ENCODE measurements at regions not wholly inside any gene's neighbourhood (a gene's known extent, or its start where the extent isn't known, plus 50 kb on each side); places are given as distances from the start of the nearest gene placed in this dataset.

DNA sequence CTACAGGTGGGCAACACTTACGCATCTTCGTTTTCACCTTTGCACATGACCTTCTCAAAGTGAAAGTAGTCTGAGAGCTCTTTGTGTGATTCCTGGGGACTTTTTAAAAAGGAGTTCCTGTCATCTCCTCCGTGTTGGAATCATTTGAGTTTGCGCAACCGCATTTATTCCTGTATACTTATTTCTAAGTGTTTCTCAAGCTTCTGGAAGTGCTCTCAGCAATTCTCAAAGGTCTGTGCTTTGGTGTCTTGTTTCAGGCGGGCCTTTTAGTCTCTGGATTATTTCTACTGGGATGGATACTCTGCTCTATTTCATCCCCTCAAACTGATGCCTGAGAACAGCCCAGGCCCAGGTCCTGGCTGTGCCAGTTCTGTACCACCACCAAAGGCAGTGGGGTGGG lies 226.5 kb upstream of the TUT7 start:
- TF ChIP-seq, protein P1, sequence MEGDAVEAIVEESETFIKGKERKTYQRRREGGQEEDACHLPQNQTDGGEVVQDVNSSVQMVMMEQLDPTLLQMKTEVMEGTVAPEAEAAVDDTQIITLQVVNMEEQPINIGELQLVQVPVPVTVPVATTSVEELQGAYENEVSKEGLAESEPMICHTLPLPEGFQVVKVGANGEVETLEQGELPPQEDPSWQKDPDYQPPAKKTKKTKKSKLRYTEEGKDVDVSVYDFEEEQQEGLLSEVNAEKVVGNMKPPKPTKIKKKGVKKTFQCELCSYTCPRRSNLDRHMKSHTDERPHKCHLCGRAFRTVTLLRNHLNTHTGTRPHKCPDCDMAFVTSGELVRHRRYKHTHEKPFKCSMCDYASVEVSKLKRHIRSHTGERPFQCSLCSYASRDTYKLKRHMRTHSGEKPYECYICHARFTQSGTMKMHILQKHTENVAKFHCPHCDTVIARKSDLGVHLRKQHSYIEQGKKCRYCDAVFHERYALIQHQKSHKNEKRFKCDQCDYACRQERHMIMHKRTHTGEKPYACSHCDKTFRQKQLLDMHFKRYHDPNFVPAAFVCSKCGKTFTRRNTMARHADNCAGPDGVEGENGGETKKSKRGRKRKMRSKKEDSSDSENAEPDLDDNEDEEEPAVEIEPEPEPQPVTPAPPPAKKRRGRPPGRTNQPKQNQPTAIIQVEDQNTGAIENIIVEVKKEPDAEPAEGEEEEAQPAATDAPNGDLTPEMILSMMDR (IDR thresholded peaks at IDR 0.05; ENCODE audit: borderline replicate concordance, control extremely low read depth, extremely low read depth, insufficient read depth, missing control alignments): no peak
- in situ Hi-C loops (cut with MboI; ENCODE audit: low sequenced_read_pairs, unreplicated experiment): no loop called here
- no peak for DNase-seq (ENCODE audit: low spot score)

DNA sequence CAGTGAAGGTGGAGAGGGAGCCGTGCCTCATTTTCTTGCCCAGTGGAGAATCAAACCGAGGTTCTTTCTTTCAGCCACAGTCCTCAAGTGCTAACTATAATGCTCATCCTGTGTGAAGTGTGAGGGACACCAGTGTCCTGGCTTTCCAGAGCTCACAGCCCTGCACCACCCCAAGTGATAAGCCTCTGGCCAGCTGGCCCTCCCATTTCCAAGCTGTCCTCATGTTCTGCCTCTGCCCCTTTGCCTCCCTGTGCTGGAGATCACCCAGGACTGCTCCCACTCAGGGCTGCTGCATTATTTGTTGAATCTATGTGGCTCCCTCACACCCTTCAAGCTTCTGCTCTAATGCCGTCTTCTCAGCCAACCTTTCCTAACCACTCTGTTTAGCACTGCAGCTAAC lies 224.5 kb upstream of the TUT7 start:
- DNase-seq (ENCODE audit: low spot score): no peak
- TF ChIP-seq, protein P1 (IDR thresholded peaks at IDR 0.05; ENCODE audit: borderline replicate concordance, control extremely low read depth, extremely low read depth, insufficient read depth, missing control alignments): no peak
- in situ Hi-C loops (cut with MboI; ENCODE audit: low sequenced_read_pairs, unreplicated experiment): no loop called here

DNA sequence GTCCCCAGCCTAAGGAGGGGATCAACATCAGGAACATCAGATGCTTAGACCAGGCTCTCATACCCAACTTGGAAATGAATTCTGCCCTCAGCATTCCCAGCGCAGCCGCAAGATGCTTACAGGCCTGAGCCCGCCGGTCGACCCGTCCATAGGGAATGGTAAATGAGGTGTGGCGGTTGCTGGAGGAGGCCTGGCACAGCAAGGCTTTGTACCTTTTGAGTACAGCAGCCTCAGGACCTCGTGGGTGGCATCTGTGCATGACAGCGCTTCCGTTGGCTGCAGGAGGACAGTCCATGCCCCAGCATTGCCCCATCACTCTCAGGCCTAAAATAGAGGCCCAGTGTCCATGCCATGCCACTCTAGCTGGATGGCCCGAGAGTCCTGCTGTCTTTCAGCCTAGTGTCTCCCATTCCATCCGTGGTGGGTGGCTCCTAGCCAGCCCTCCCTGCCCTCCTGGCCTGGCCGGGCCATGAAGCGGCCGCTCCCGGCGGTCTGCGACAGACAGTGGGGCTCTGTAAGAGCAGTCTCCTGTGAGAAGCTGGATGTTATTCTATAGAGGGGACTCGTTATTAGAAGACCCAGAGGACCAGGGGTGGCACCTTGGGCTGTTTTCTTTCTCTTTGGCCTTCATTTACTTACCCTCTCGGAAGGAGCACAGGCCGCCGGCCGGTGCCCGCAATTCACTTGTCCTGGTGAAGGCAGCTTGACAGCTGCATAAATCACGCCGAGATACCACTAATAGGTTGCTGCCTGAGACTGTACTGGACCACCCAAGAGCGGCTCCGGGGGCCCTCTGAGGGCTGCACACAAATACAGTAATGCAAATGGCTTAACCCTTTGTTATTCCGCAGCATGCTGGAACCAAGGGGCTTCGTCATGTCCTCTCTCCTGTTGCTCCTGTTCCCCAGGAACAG lies 223.5 kb upstream of the TUT7 start:
- TF ChIP-seq, protein P1 (IDR thresholded peaks at IDR 0.05; ENCODE audit: borderline replicate concordance, control extremely low read depth, extremely low read depth, insufficient read depth, missing control alignments): no peak
- no peak for DNase-seq (ENCODE audit: low spot score)
- in situ Hi-C loops (cut with MboI; ENCODE audit: low sequenced_read_pairs, unreplicated experiment): no loop called here

DNA sequence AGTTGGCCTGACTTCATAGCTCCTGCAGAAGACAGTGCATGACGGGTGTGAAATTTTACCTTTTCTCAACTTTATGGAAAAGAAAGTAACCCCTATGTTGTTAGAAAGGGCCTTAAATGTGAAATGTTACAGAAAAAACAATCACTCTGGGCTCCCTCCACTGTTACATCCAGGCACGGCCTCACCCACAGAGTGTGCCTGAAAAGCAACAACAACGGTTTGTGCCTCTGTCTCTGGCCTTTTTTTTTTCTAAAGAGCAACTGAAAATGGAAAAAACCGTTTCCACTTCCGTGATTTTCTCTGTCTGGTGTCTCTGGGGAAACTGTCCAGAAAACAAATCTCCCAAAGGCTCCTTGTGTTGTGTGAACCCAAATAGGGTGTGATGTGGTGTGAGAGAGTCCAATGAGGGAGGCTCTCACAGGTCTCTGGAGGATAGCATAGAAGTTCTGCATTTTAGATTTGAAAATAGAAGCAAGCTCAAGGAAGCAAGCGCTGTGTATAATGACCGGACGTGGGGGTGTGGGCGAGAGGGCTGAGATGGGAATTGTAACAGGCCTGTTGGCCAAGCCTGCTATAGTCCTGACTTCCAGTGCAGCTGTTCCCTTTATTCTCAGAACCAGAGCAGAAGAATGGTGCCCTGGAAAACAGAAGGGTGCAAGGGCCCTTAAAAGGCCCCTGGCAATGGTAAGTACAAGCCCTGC lies 221.8 kb upstream of the TUT7 start:
- TF ChIP-seq, protein P1 (IDR thresholded peaks at IDR 0.05; ENCODE audit: borderline replicate concordance, control extremely low read depth, extremely low read depth, insufficient read depth, missing control alignments): no peak
- DNase-seq (ENCODE audit: low spot score): no peak
- in situ Hi-C loops (cut with MboI; ENCODE audit: low sequenced_read_pairs, unreplicated experiment): no loop called here

DNA sequence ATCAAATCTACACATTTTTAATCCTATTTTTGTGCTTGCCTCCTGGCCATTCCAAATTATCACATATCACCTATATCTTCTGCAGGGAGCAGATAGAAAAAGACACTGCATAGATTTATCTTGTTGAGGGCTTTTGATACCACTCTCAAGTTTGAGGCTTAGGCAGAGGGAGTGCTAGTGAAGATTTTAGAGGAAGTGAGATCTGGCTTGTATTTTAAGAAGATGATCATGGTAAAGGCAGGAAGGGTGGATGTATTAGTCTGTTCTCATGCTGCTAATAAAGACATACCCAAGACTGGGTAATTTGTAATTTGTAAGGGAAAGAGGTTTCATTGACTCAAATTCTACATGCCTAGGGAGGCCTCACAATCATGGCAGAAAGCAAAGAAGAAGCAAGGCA lies 220.9 kb upstream of the TUT7 start:
- TF ChIP-seq, protein P1 (IDR thresholded peaks at IDR 0.05; ENCODE audit: borderline replicate concordance, control extremely low read depth, extremely low read depth, insufficient read depth, missing control alignments): no peak
- DNase-seq (ENCODE audit: low spot score): no peak
- in situ Hi-C loops (cut with MboI; ENCODE audit: low sequenced_read_pairs, unreplicated experiment): no loop called here

DNA sequence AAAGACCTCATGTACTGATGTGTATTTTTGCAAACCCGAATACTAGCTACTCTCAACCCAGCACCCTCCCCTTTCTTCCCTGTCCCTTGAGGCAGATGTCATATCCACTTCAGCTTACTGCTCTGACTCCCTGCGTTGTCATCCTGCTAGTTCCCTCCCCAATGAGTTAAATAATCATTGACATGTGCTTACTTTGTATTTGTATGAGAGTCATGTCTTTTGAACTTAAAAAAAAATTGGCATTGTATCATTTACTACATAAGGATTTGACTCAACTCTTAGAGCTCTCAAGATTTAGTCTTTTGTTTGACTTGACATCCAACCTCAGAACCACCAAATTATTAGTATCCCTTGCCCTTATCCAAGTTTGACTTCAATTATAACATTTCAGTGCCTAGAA lies 219.7 kb upstream of the TUT7 start:
- TF ChIP-seq, protein P1 (IDR thresholded peaks at IDR 0.05; ENCODE audit: borderline replicate concordance, control extremely low read depth, extremely low read depth, insufficient read depth, missing control alignments): no peak
- in situ Hi-C loops (cut with MboI; ENCODE audit: low sequenced_read_pairs, unreplicated experiment): no loop called here
- DNase-seq (ENCODE audit: low spot score): no peak

Measured in GM13976 (cell line).